ENCODE measurements at regions not wholly inside any gene's neighbourhood (a gene's known extent, or its start where the extent isn't known, plus 50 kb on each side); places are given as distances from the start of the nearest gene placed in this dataset.

GRCh38 chr3:11696054-11696453, 52.3 kb upstream of the VGLL4 start:
- Mint-ChIP-seq H3K27me3 (no peaks in the 10 kb centered on the region), H3K9me3 (no peaks in the 10 kb centered on the region), H3K27ac (no peak overlapping the region)

More at GRCh38 chr3:11696054-11696453, 52.3 kb upstream of the VGLL4 start:
- no peaks in the 10 kb centered on the region for H3K4me1 Mint-ChIP-seq
- no peak overlapping the region for H3K4me3 Mint-ChIP-seq
- peaks cover 4% of the 10 kb centered on the region for H3K36me3 Mint-ChIP-seq

Data from activated naive CD4-positive, alpha-beta T cell treated with anti-CD3 and anti-CD28 coated beads, Interleukin-2, amount 50 U/mL, for 24 hours (primary cell).